ENCODE measurements at regions not wholly inside any gene's neighbourhood (a gene's known extent, or its start where the extent isn't known, plus 50 kb on each side); places are given as distances from the start of the nearest gene placed in this dataset.
"Not testable (repeated sequence)": the region's sequence is repeated elsewhere in the genome, so short reads cannot be mapped to it uniquely, and the experiment has no call there.

- H3K79me2 ChIP-seq (ENCODE audit: insufficient read depth, low read length): no peaks in the 10 kb centered on the region
- no CpG with 5 or more reads among the region's 2 CpGs for WGBS (ENCODE audit: extremely low coverage, insufficient read length, low lambda C conversion rate)
- no peaks in the 10 kb centered on the region for H4K20me1 ChIP-seq (ENCODE audit: control insufficient read depth, insufficient read depth, insufficient read length)
- no peak overlapping the region for H3K27ac ChIP-seq (ENCODE audit: insufficient read length, low read depth, low read length)
- no peak overlapping the region for H3K4ac ChIP-seq (ENCODE audit: low read depth, low read length)
- H2BK12ac ChIP-seq (ENCODE audit: insufficient read length, low read depth, low read length): no peak overlapping the region
- no peak overlapping the region for H2BK15ac ChIP-seq (ENCODE audit: low read depth, low read length)
- no peak for DNase-seq
- no peak overlapping the region for H4K91ac ChIP-seq (ENCODE audit: insufficient read length, low read depth, low read length)
- H3K14ac ChIP-seq (ENCODE audit: insufficient read depth, low read length): no peak overlapping the region
- no peak for TF ChIP-seq CTCF (conservative IDR thresholded peaks at IDR 0.05)
- no peak overlapping the region for H2BK20ac ChIP-seq (ENCODE audit: low read depth, low read length, poor library complexity, severe bottlenecking)
- no peak overlapping the region for H3K18ac ChIP-seq (ENCODE audit: insufficient read length, low read depth, low read length)
- Mint-ChIP-seq H3K4me3 (no peak overlapping the region), H3K9me3 (no peaks in the 10 kb centered on the region), H3K27ac (no peak overlapping the region), H3K4me1 (peaks cover 4 to 9% of the 10 kb centered on the region in 2 experiments), H3K27me3 (ENCODE audit: low read depth) (no peaks in the 10 kb centered on the region), H3K36me3 (ENCODE audit: insufficient read depth in 1 of 3, low read depth in 3 of 3) (no peaks in the 10 kb centered on the region)
- H4K8ac ChIP-seq (replicated peaks; ENCODE audit: insufficient read length, low read depth, low read length): no peak overlapping the region
- no peak overlapping the region for H2AK5ac ChIP-seq (ENCODE audit: insufficient read length, low read length)
- H3K23me2 ChIP-seq (ENCODE audit: insufficient read length, low read depth, low read length, poor library complexity, severe bottlenecking): no peaks in the 10 kb centered on the region
- H3K27me3 ChIP-seq (ENCODE audit: insufficient read depth, low read length): no peaks in the 10 kb centered on the region
- H3K23ac ChIP-seq (ENCODE audit: insufficient read length, low read depth, low read length): no peak overlapping the region
- no peak overlapping the region for H3K4me2 ChIP-seq (ENCODE audit: insufficient read depth, insufficient read length, low read length)
- H3K79me1 ChIP-seq (ENCODE audit: insufficient read depth, low read depth, low read length, poor library complexity, severe bottlenecking): no peaks in the 10 kb centered on the region
- 0 out of 2 replicates have a peak, but pooled peaks cover 4% of the 10 kb centered on the region for H3K4me1 ChIP-seq (ENCODE audit: insufficient read depth, low read length)
- H3K9me3 ChIP-seq (ENCODE audit: control insufficient read depth, low read depth, low read length): no peaks in the 10 kb centered on the region
- no peak overlapping the region for H4K5ac ChIP-seq (ENCODE audit: insufficient read length, low read depth, low read length)
- H3T11ph ChIP-seq (ENCODE audit: low read length): no peak overlapping the region
- H3K9ac ChIP-seq (ENCODE audit: extremely low read depth, insufficient read length, low read length): no peak overlapping the region
- H2BK5ac ChIP-seq (ENCODE audit: insufficient read length, low read length): no peak overlapping the region
- no peak overlapping the region for H2BK120ac ChIP-seq (ENCODE audit: low read depth, low read length, poor library complexity, severe bottlenecking)
- H2AFZ ChIP-seq (ENCODE audit: low read length): no peak overlapping the region
- H3K56ac ChIP-seq (ENCODE audit: insufficient read length, low read depth, low read length): no peak overlapping the region
Measured at GRCh38 chr1:76730027-76730426, 137.3 kb upstream of the ST6GALNAC5 start.

- H2BK12ac ChIP-seq (ENCODE audit: insufficient read length, low read depth, low read length); H3K4me1 ChIP-seq (ENCODE audit: insufficient read depth, low read length); H2BK20ac ChIP-seq (ENCODE audit: low read depth, low read length, poor library complexity, severe bottlenecking); H2BK15ac ChIP-seq (ENCODE audit: low read depth, low read length); H3K14ac ChIP-seq (ENCODE audit: insufficient read depth, low read length); H3K23me2 ChIP-seq (ENCODE audit: insufficient read length, low read depth, low read length, poor library complexity, severe bottlenecking); H2AK5ac ChIP-seq (ENCODE audit: insufficient read length, low read length); H3K79me2 ChIP-seq (ENCODE audit: insufficient read depth, low read length); H4K8ac ChIP-seq (replicated peaks; ENCODE audit: insufficient read length, low read depth, low read length); H3K56ac ChIP-seq (ENCODE audit: insufficient read length, low read depth, low read length); H3K27ac Mint-ChIP-seq; H3K4me2 ChIP-seq (ENCODE audit: insufficient read depth, insufficient read length, low read length); H3K27ac ChIP-seq (ENCODE audit: insufficient read length, low read depth, low read length); H3K4me1 Mint-ChIP-seq; H3K79me1 ChIP-seq (ENCODE audit: insufficient read depth, low read depth, low read length, poor library complexity, severe bottlenecking); H3K18ac ChIP-seq (ENCODE audit: insufficient read length, low read depth, low read length); H3K36me3 Mint-ChIP-seq (ENCODE audit: insufficient read depth in 1 of 3, low read depth in 3 of 3); DNase-seq; H3K4me3 Mint-ChIP-seq; H3K4ac ChIP-seq (ENCODE audit: low read depth, low read length); H3K9me3 ChIP-seq (ENCODE audit: control insufficient read depth, low read depth, low read length); H3K27me3 ChIP-seq (ENCODE audit: insufficient read depth, low read length); H3K23ac ChIP-seq (ENCODE audit: insufficient read length, low read depth, low read length); H4K5ac ChIP-seq (ENCODE audit: insufficient read length, low read depth, low read length); H4K20me1 ChIP-seq (ENCODE audit: control insufficient read depth, insufficient read depth, insufficient read length); H3K27me3 Mint-ChIP-seq (ENCODE audit: low read depth); H2BK120ac ChIP-seq (ENCODE audit: low read depth, low read length, poor library complexity, severe bottlenecking); H2AFZ ChIP-seq (ENCODE audit: low read length); H4K91ac ChIP-seq (ENCODE audit: insufficient read length, low read depth, low read length); H3T11ph ChIP-seq (ENCODE audit: low read length); H3K9ac ChIP-seq (ENCODE audit: extremely low read depth, insufficient read length, low read length); H2BK5ac ChIP-seq (ENCODE audit: insufficient read length, low read length): not testable (repeated sequence)
- peaks cover 0 to 13% of the 10 kb centered on the region in 2 experiments; a peak in 3 of 5 replicates for H3K9me3 Mint-ChIP-seq
- WGBS (ENCODE audit: extremely low coverage, insufficient read length, low lambda C conversion rate): no CpG with 5 or more reads among the region's 1 CpG
Measured at GRCh38 chr1:76738355-76738754, 128.9 kb upstream of the ST6GALNAC5 start.
